COR-L47 (cell line): ENCODE measurements at regions not wholly inside any gene's neighbourhood (a gene's known extent, or its start where the extent isn't known, plus 50 kb on each side); places are given as distances from the start of the nearest gene placed in this dataset.

Experiments
- DNase-seq: peaks from one replicate; lab custom pipeline; 2025; lab: John Stamatoyannopoulos, UW

GRCh38 chr3:66748175-66748876, 247.5 kb upstream of the LRIG1 start:
- no peak for DNase-seq

- no peak for DNase-seq
Measured at GRCh38 chr3:66751842-66752241, 246.3 kb upstream of the KBTBD8 start.

GRCh38 chr3:66753670-66754069, 244.4 kb upstream of the KBTBD8 start:
- DNase-seq = no peak

GRCh38 chr3:66754613-66755012, 243.5 kb upstream of the KBTBD8 start:
- no peak for DNase-seq

- DNase-seq = no peak
Measured at GRCh38 chr3:66755924-66756323, 242.2 kb upstream of the KBTBD8 start.

GRCh38 chr3:66756468-66757036, 241.6 kb upstream of the KBTBD8 start:
- DNase-seq = no peak

DNA sequence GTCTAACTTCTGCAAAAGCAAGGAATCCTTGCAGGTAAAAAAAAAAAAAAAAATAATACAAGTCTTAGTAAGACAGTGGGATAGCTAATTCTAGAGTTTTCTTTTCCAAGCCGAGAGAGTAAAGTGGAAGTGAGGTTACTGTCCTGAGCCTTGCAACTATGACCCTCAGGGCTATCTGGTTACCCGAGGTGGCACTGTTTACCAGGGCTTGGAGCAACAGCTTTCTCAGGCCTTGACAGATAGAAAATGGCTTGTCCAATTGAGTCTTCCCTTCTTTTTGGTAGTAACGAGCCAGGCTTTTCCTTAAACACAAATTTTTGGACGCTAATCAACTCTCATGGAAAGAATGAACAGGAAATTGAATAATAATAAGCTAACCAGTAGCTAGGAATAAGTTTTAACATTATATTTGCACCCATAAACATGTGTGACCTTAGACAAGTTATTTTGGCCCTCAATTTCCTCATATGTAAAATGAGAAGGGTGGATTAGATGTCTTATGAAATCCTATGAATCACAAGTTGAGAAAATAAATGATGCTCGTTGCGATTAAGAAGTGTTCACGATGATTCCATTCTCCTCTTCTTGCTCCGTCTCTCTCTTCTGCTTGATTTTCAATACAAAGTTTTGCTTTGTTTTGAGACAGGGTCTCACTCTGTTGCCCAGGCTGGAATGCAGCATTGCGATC, 236.9 kb upstream of the KBTBD8 start:
- DNase-seq = no peak

DNA sequence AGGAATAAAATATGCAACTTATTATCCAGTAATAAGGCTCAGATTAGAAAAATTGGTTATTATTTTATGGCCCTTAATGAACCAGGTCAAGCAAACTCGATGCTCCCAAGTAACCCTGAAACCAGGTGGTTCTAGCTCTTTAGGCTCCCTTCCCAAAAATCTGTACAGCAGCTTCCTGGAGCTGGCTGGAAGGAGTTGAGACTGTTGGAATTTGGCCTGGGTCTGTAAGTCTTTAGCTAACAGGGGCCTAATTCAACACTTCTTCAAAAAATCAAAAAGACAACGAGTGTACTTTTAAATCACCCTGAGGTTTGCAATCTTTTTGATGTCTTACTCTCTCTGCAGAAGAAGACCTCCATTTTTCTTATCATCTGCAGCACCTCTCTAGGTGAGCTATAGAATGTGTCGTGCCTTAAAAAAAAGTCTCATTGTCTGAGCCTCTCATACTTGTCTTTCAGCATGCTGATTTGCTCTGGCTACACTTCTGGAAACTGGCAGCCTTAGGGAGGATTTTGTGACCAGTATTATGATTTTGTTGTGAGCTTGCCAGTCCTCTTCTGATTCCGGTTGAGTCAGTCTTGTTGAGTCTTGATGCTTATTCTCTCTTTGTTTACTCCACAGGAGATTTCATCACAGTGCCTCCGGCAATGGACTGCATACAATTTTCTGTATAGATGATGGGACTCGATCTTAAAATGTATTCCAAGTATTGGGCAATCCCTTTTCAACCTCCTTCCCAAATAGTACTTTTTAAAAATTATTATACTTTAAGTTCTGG, 235.0 kb upstream of the KBTBD8 start:
- no peak for DNase-seq

DNA sequence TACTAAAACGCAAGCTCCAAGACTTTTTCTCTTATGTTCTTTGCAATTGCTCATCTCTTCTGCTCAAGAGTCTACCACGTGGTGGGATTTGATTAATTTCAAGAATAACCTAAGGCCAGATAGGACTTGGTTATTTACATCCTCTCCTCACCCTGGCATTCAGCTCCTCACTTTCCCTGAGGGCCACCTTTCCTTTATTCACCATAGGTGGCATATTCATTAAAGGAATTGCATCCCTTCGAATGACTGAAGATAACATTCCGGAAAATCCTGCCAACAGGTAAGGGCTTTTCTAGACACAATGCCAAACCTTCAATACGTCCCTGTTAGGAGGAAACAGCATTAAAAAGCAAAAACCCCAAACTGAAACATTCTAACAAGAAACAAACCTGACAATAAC, 220.0 kb upstream of the KBTBD8 start:
- DNase-seq = no peak

DNA sequence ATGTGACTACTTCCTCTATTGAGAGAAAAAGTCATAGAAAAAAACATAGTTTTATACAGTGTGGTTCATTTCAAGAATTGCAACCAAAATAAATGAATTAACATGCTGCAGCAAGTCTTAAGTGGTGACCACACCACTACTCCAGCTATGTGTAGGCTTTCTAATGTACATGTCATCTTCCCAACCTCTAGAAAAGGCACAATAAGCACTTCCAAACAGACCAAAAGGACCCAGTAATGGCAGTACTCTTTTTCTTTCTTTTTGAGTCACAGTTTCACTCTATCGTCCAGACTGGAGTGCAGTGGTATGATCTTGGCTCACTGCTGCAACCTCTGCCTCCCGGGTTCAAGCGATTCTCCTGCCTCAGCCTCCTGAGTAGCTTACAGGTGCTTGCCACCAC, 219.3 kb upstream of the KBTBD8 start:
- DNase-seq = no peak

- no peak for DNase-seq
Measured at GRCh38 chr3:66785191-66785909, 212.8 kb upstream of the KBTBD8 start.

- no peak for DNase-seq
Measured at GRCh38 chr3:66789580-66790237, 208.4 kb upstream of the KBTBD8 start.

DNA sequence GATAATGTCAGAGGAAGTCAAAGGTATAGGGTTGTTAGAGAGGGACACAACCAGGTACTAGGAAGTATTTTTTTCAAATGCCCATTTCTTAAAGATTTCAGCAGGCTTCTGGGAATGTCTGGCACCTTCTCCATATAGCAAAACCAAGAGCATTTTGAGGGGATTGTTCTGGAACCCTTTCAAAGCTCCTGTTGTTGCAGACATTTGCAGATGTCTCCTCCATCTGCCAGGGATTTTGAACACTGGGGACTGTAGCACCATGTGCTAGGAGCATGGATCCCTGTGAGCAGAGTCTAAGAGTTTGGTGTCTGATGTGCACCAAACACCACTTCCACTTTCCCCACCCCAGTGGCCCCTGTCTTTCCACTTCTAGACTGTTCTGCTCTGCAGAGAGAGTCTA, 206.0 kb upstream of the KBTBD8 start:
- no peak for DNase-seq

- DNase-seq = no peak
Measured at GRCh38 chr3:66795365-66795764, 202.7 kb upstream of the KBTBD8 start.

GRCh38 chr3:66796343-66796742, 201.8 kb upstream of the KBTBD8 start:
- no peak for DNase-seq

GRCh38 chr3:66797889-66798560, 200.1 kb upstream of the KBTBD8 start:
- DNase-seq = no peak

DNA sequence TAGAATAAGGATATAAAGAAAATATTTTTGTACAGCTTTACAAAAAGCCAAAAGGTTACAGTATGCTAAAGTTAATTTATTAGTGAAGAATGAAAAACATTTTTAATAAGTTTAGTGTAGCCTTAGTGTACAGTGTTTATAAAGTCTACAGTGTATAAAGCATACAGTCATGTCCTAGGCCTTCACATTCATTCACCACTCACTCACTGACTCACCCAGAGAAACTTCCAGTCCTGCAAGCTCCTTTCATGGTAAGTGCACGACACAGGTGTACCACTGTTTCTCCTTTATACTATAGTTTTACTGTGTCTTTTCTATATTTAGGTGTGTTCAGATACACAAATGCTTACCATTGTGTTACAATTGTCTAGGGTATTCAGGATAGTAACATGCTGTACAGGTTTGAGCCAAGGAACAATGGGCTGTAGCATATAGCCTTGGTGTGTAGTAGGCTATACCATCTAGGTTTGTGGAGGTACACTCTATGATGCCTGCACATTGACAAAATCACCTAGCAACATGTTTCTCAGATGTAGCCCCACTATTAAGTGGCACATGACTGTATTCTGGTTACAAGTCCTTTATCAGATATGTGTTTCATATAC, 197.1 kb upstream of the KBTBD8 start:
- DNase-seq = no peak

- no peak for DNase-seq
Measured at GRCh38 chr3:66803206-66803605, 194.9 kb upstream of the KBTBD8 start.

- no peak for DNase-seq
Measured at GRCh38 chr3:66803721-66804695, 194.1 kb upstream of the KBTBD8 start.
